GM18520 (cell line): ENCODE measurements at regions not wholly inside any gene's neighbourhood (a gene's known extent, or its start where the extent isn't known, plus 50 kb on each side); places are given as distances from the start of the nearest gene placed in this dataset.

Experiments used
- ATAC-seq: cut with Tn5 transposase; IDR thresholded peaks from one replicate; pipeline ENCODE4 v1.9.1; 2021; ENCODE audit not compliant: unreplicated experiment

GRCh38 chr1:214823311-214824117 is 220.5 kb downstream of the CENPF start:
- no peak for ATAC-seq

- no peak for ATAC-seq
These were observed 221.8 kb downstream of the CENPF start for GRCh38 chr1:214824763-214825162.

GRCh38 chr1:214826619-214827018 is 223.6 kb downstream of the CENPF start:
- no peak for ATAC-seq

- no peak for ATAC-seq
These were observed 224.9 kb downstream of the CENPF start for GRCh38 chr1:214827883-214828282.

- ATAC-seq, result no peak
These were observed 227.9 kb downstream of the CENPF start for GRCh38 chr1:214830941-214831340.

- no peak for ATAC-seq
These were observed 229.0 kb downstream of the CENPF start for GRCh38 chr1:214831956-214832355.

- ATAC-seq, result no peak
These were observed 230.3 kb downstream of the CENPF start for GRCh38 chr1:214833178-214833756.

GRCh38 chr1:214837376-214837775 is 234.4 kb downstream of the CENPF start:
- no peak for ATAC-seq

GRCh38 chr1:214838351-214838750 is 235.4 kb downstream of the CENPF start:
- no peak for ATAC-seq

- ATAC-seq, result no peak
These were observed 237.4 kb downstream of the CENPF start for GRCh38 chr1:214840356-214840755.

GRCh38 chr1:214842856-214843255 is 239.7 kb upstream of the KCNK2 start:
- no peak for ATAC-seq

- no peak for ATAC-seq
These were observed 239.3 kb upstream of the KCNK2 start for GRCh38 chr1:214843281-214843680.

GRCh38 chr1:214844319-214844718 is 238.2 kb upstream of the KCNK2 start:
- ATAC-seq, result no peak

- no peak for ATAC-seq
These were observed 236.3 kb upstream of the KCNK2 start for GRCh38 chr1:214846276-214846675.

GRCh38 chr1:214847071-214847810 is 235.3 kb upstream of the KCNK2 start:
- ATAC-seq, result no peak

- no peak for ATAC-seq
These were observed 234.4 kb upstream of the KCNK2 start for GRCh38 chr1:214848101-214848500.

- no peak for ATAC-seq
These were observed 232.0 kb upstream of the KCNK2 start for GRCh38 chr1:214850432-214851050.

- no peak for ATAC-seq
These were observed 229.2 kb upstream of the KCNK2 start for GRCh38 chr1:214853340-214853739.

GRCh38 chr1:214854126-214854875 is 228.2 kb upstream of the KCNK2 start:
- no peak for ATAC-seq

- ATAC-seq, result no peak
These were observed 225.7 kb upstream of the KCNK2 start for GRCh38 chr1:214856843-214857242.

- no peak for ATAC-seq
These were observed 224.8 kb upstream of the KCNK2 start for GRCh38 chr1:214857716-214858115.
